ENCODE measurements at regions not wholly inside any gene's neighbourhood (a gene's known extent, or its start where the extent isn't known, plus 50 kb on each side); places are given as distances from the start of the nearest gene placed in this dataset.

GRCh38 chr12:58775396-58775795, 144.9 kb downstream of the LRIG3 start:
- Histone ChIP-seq H3K27me3 (ENCODE audit: low read length) (no peaks in the 10 kb centered on the region), H3K4me3 (ENCODE audit: insufficient read depth, low read length, poor library complexity, severe bottlenecking) (no peak overlapping the region), H4K20me1 (ENCODE audit: low read depth, low read length) (no peaks in the 10 kb centered on the region; the same call in 1 of the 2 replicates)

GRCh38 chr12:58776144-58776543, 144.2 kb downstream of the LRIG3 start:
- no peak overlapping the region for H3K4me2 ChIP-seq (ENCODE audit: low read depth, low read length, poor library complexity, severe bottlenecking)
- H2AFZ ChIP-seq (ENCODE audit: low read depth, low read length, severe bottlenecking): no peak overlapping the region
- H3K4me3 ChIP-seq (ENCODE audit: insufficient read depth, low read length, poor library complexity, severe bottlenecking): no peak overlapping the region
- H3K27me3 ChIP-seq (ENCODE audit: low read length): no peaks in the 10 kb centered on the region
- no peaks in the 10 kb centered on the region for H3K36me3 ChIP-seq (ENCODE audit: low read length)
- no peaks in the 10 kb centered on the region; the same call in 1 of the 2 replicates for H4K20me1 ChIP-seq (ENCODE audit: low read depth, low read length)
- TF ChIP-seq EZH2phosphoT487 (conservative IDR thresholded peaks at IDR 0.05; ENCODE audit: low read length): no peak
- no peak for TF ChIP-seq CTCF (IDR thresholded peaks at IDR 0.05; ENCODE audit: insufficient read depth, low read length, poor library complexity, severe bottlenecking)
- H3K9me3 ChIP-seq (ENCODE audit: insufficient read depth, low read length): no peaks in the 10 kb centered on the region
- H3K79me2 ChIP-seq (ENCODE audit: insufficient read depth, low read length): no peaks in the 10 kb centered on the region
- no peak overlapping the region for H3K9ac ChIP-seq (ENCODE audit: low read length)
- H3F3A ChIP-seq (ENCODE audit: insufficient read depth): no peaks in the 10 kb centered on the region
- H3K9me2 ChIP-seq (replicated peaks; ENCODE audit: insufficient read depth, low read length): no peaks in the 10 kb centered on the region
- no peak overlapping the region for H3K27ac ChIP-seq (ENCODE audit: low read depth, low read length)

More at GRCh38 chr12:58775396-58775795, 144.9 kb downstream of the LRIG3 start:
- H3F3A ChIP-seq (ENCODE audit: insufficient read depth): no peaks in the 10 kb centered on the region
- no peak for TF ChIP-seq EZH2phosphoT487 (conservative IDR thresholded peaks at IDR 0.05; ENCODE audit: low read length)
- no peak for TF ChIP-seq CTCF (IDR thresholded peaks at IDR 0.05; ENCODE audit: insufficient read depth, low read length, poor library complexity, severe bottlenecking)
- no peaks in the 10 kb centered on the region for H3K36me3 ChIP-seq (ENCODE audit: low read length)
- H3K9ac ChIP-seq (ENCODE audit: low read length): no peak overlapping the region
- H3K4me2 ChIP-seq (ENCODE audit: low read depth, low read length, poor library complexity, severe bottlenecking): no peak overlapping the region
- no peaks in the 10 kb centered on the region for H3K79me2 ChIP-seq (ENCODE audit: insufficient read depth, low read length)
- no peak overlapping the region for H3K27ac ChIP-seq (ENCODE audit: low read depth, low read length)
- H2AFZ ChIP-seq (ENCODE audit: low read depth, low read length, severe bottlenecking): no peak overlapping the region
- H3K9me2 ChIP-seq (replicated peaks; ENCODE audit: insufficient read depth, low read length): no peaks in the 10 kb centered on the region
- H3K9me3 ChIP-seq (ENCODE audit: insufficient read depth, low read length): no peaks in the 10 kb centered on the region

GRCh38 chr12:58777815-58778214, 142.5 kb downstream of the LRIG3 start:
- no peak for TF ChIP-seq CTCF (IDR thresholded peaks at IDR 0.05; ENCODE audit: insufficient read depth, low read length, poor library complexity, severe bottlenecking)
- no peak for TF ChIP-seq EZH2phosphoT487 (conservative IDR thresholded peaks at IDR 0.05; ENCODE audit: low read length)
- Histone ChIP-seq H3K27ac (ENCODE audit: low read depth, low read length) (no peak overlapping the region), H3K27me3 (ENCODE audit: low read length) (no peaks in the 10 kb centered on the region), H3F3A (ENCODE audit: insufficient read depth) (no peaks in the 10 kb centered on the region), H3K79me2 (ENCODE audit: insufficient read depth, low read length) (no peaks in the 10 kb centered on the region), H4K20me1 (ENCODE audit: low read depth, low read length) (no peaks in the 10 kb centered on the region; the same call in 1 of the 2 replicates), H3K9me2 (replicated peaks; ENCODE audit: insufficient read depth, low read length) (no peaks in the 10 kb centered on the region), H2AFZ (ENCODE audit: low read depth, low read length, severe bottlenecking) (no peak overlapping the region), H3K9ac (ENCODE audit: low read length) (no peak overlapping the region), H3K36me3 (ENCODE audit: low read length) (no peaks in the 10 kb centered on the region), H3K4me3 (ENCODE audit: insufficient read depth, low read length, poor library complexity, severe bottlenecking) (no peak overlapping the region), H3K9me3 (ENCODE audit: insufficient read depth, low read length) (no peaks in the 10 kb centered on the region), H3K4me2 (ENCODE audit: low read depth, low read length, poor library complexity, severe bottlenecking) (no peak overlapping the region)
